GM12874 (cell line): ENCODE measurements at regions not wholly inside any gene's neighbourhood (a gene's known extent, or its start where the extent isn't known, plus 50 kb on each side); places are given as distances from the start of the nearest gene placed in this dataset.

Source experiments
- CTCF ChIP-seq: IDR thresholded peaks from 2 replicates; pipeline ENCODE4 v1.5.1; 2011; ENCODE audit warnings: low read depth, mild to moderate bottlenecking, control low read depth, low read length, moderate library complexity; ENCODE audit not compliant: insufficient read depth

- TF ChIP-seq CTCF: no peak
Observed at GRCh38 chr5:120330558-120330957, 133.5 kb upstream of the PRR16 start.

GRCh38 chr5:120344181-120344580 lies 119.9 kb upstream of the PRR16 start:
- no peak for TF ChIP-seq CTCF

GRCh38 chr5:120345947-120346346 lies 118.2 kb upstream of the PRR16 start:
- TF ChIP-seq CTCF: no peak

- no peak for TF ChIP-seq CTCF
Observed at GRCh38 chr5:120354126-120354525, 110.0 kb upstream of the PRR16 start.

GRCh38 chr5:120358949-120359348 lies 105.2 kb upstream of the PRR16 start:
- TF ChIP-seq CTCF: no peak

- no peak for TF ChIP-seq CTCF
Observed at GRCh38 chr5:120361941-120362340, 102.2 kb upstream of the PRR16 start.

GRCh38 chr5:120362426-120362825 lies 101.7 kb upstream of the PRR16 start:
- no peak for TF ChIP-seq CTCF
